GM18498 (cell line): ENCODE measurements at regions not wholly inside any gene's neighbourhood (a gene's known extent, or its start where the extent isn't known, plus 50 kb on each side); places are given as distances from the start of the nearest gene placed in this dataset.

Experiments
- ATAC-seq: cut with Tn5 transposase; IDR thresholded peaks from one replicate; pipeline ENCODE4 v1.9.1; 2021; ENCODE audit warnings: mild to moderate bottlenecking, moderate library complexity; ENCODE audit not compliant: unreplicated experiment

GRCh38 chr12:41983394-41983793 is 161.3 kb downstream of the GXYLT1 start:
- ATAC-seq, result no peak

GRCh38 chr12:41981758-41982157 is 162.9 kb downstream of the GXYLT1 start:
- ATAC-seq, result no peak

DNA sequence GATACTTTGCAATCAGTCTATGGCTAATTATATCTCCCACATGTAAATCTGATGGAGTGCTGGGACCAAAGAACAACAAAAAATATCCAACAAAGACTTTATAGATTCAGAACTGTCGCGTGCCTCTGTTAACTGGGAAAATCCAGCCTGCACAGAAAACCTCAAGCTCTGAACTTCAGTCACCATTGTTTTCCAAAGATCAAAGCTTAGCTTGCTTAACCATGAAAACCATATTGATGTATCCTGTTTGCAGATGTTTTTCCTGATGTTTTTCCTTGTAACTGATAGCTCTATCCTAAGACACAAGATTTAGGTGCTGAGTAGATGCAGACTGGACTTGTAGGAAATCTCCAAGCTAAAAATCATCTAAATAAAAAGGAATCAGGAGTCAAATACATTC is 163.7 kb downstream of the GXYLT1 start:
- ATAC-seq, result no peak

GRCh38 chr12:41980390-41980789 is 164.3 kb downstream of the GXYLT1 start:
- no peak for ATAC-seq

DNA sequence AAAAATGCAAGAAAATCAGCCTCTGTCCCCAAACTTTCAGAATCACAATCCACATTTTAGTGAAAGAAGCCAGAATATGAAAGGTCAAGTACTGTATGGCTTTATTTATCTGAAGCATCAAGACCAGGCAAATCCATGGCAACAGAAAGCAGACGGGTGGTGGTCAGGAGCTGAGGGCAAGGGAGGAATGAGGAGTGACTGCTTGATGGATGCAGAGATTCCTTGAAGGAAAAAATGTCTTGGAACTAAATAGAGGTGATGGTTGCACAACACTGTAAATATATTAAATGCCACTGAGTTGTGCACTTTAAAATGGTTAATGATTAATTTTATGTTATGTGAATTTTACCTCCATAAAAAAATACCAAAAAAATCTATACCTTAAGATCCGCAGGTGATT is 165.1 kb downstream of the GXYLT1 start:
- ATAC-seq, result no peak

GRCh38 chr12:41972598-41972997 is 172.1 kb downstream of the GXYLT1 start:
- ATAC-seq, result no peak

DNA sequence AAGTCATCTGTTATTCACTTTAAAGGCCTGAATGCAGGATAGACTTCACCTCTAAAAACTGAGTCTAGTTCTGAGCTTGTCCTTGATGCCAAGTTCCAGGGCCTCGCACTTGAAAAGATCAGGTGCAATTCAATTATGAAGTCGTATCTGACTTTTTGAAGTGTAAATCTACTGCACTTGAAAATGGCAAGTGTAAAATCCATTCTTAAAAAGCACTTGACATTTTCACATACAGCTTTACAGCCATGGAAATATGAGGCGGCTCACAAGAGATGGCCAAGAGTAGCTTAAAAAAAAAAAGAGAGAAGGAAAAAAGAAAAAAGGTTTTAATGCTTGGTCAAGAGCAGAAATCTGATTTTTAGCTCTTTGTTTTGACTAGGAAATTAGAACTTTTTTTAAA is 172.5 kb downstream of the GXYLT1 start:
- no peak for ATAC-seq

- no peak for ATAC-seq
Observed at GRCh38 chr12:41970744-41971143, 173.9 kb downstream of the GXYLT1 start.

DNA sequence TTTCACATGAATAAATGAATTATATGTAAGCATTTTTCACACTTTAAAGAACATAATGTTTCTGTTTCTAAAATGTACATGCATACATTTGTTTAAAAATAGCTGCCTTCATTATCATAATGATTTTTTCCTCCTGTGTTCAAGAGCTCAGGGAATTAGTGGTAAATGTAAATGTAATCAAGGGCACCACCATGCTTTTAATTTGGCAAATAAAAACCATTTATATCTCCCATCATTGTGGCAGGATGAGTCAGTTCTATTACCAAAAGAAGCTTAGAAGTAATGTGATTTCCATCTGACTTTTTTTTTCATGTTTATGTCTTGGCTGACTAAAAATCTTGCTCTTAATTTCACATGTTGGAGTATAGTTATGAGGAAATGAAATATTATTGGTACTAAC is 176.1 kb downstream of the GXYLT1 start:
- no peak for ATAC-seq

GRCh38 chr12:41967668-41968500 is 176.8 kb downstream of the GXYLT1 start:
- ATAC-seq, result no peak

- ATAC-seq, result no peak
Observed at GRCh38 chr12:41966916-41967315, 177.8 kb downstream of the GXYLT1 start.

- no peak for ATAC-seq
Observed at GRCh38 chr12:41966001-41966400, 178.7 kb downstream of the GXYLT1 start.

GRCh38 chr12:41963398-41963797 is 181.3 kb downstream of the GXYLT1 start:
- ATAC-seq, result no peak

DNA sequence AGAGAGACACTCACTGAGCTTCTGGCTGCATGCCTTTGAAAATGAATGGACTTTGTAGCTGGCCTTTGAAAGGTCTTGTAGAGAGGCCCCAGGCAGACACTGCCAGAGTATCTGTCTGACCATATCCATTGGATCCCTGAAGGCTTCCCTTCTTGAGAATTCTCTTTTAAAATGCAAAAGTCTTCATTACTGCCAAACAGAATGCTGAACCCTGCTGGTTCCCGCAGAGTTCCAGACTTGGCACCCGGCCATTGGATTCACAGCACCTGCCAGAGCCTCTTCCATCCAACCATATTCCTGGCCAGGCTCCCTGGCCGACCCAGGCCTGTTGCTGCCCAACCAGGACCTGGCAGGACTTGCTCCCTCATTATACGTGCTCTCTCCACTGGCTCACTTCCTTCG is 182.5 kb downstream of the GXYLT1 start:
- ATAC-seq, result no peak

GRCh38 chr12:41959271-41959670 is 185.4 kb downstream of the GXYLT1 start:
- ATAC-seq, result no peak

- no peak for ATAC-seq
Observed at GRCh38 chr12:41956353-41956752, 188.3 kb downstream of the GXYLT1 start.

- peak; percentile 78 for ATAC-seq
Observed at GRCh38 chr12:41950455-41950854, 194.2 kb downstream of the GXYLT1 start.

GRCh38 chr12:41946106-41946505 is 198.6 kb downstream of the GXYLT1 start:
- ATAC-seq, result no peak

DNA sequence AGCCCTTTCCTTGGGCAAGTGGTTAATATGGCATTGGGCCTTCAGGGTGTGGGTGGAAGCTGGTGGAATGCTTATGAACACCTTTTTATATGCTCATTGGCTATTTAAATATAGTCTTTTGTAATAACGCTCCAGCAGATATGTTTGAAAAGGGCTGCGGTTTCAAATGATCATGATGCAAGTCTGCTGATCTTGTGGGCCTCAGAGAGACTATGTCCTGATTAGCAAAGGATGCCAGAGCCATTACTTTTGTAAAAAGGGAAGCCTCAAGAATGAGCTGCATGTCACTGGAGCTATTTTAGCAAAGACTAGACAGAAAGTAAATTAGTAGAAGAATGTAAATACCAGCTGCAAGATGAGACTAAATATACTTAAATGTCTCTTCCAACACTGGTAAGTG is 200.5 kb downstream of the GXYLT1 start:
- no peak for ATAC-seq

DNA sequence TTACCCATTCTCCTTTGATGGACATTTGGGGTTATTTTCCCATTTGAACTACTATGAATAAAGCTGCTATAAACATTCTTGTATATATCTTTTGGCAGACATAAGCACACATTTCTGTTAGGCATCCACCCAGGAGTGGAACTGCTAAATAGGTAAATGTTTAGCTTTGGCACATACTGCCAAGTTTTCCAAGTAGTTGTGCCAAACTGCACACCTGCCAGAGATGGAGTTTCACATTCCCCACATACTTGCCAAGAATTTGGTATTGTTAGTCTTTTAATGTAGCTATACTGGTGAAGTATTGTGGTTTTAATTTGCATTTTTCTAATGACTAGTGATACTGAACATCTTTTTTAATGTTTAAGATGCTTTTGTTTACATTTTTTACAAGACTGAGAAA is 201.0 kb downstream of the GXYLT1 start:
- ATAC-seq, result no peak

- no peak for ATAC-seq
Observed at GRCh38 chr12:41942354-41942753, 202.3 kb downstream of the GXYLT1 start.

DNA sequence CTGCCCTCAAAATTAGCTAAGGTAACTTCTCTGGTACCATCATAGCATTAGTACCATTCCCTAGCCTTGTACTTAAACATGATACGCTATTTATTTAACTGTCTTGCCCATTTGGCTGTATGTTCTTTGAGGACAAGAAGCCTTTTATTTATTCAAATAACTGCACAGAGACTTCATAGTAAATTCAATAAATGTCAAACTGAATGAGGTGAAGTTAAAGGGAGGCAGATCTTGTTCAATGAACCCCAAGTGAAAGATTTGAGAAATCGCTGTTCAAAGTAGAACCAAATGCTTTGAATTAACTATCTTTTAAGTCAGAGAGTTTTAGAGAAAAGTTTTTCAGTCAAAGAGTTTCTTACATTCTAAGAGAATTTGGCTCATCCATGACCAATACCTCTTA is 203.6 kb downstream of the GXYLT1 start:
- no peak for ATAC-seq

DNA sequence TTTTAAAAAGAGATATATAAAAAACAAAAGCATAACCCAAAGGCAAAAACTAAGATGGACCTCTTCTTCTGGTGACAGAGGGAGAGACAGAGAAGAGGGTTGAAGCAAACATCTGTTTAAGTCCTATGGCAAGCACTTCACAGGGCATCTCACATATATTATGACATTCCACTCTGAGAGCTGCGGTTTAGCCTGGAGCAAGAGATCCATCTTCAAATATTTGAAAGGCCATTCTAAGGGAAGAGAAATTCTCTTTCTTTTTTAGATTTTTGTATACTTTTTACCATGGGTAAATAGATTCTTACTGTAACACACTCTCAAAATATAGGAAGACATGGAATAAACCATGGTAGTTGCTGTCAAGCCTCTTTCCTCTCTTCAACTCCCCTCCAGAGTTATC is 204.1 kb downstream of the GXYLT1 start:
- ATAC-seq, result no peak
